ENCODE measurements at regions not wholly inside any gene's neighbourhood (a gene's known extent, or its start where the extent isn't known, plus 50 kb on each side); places are given as distances from the start of the nearest gene placed in this dataset.

- TF ChIP-seq, protein P1, sequence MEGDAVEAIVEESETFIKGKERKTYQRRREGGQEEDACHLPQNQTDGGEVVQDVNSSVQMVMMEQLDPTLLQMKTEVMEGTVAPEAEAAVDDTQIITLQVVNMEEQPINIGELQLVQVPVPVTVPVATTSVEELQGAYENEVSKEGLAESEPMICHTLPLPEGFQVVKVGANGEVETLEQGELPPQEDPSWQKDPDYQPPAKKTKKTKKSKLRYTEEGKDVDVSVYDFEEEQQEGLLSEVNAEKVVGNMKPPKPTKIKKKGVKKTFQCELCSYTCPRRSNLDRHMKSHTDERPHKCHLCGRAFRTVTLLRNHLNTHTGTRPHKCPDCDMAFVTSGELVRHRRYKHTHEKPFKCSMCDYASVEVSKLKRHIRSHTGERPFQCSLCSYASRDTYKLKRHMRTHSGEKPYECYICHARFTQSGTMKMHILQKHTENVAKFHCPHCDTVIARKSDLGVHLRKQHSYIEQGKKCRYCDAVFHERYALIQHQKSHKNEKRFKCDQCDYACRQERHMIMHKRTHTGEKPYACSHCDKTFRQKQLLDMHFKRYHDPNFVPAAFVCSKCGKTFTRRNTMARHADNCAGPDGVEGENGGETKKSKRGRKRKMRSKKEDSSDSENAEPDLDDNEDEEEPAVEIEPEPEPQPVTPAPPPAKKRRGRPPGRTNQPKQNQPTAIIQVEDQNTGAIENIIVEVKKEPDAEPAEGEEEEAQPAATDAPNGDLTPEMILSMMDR (IDR thresholded peaks at IDR 0.05; ENCODE audit: low read depth, low read length, poor library complexity, severe bottlenecking): no peak
- TF ChIP-seq EZH2phosphoT487 (IDR thresholded peaks at IDR 0.05; ENCODE audit: borderline replicate concordance, low read length): no peak
Observed at GRCh38 chr9:26750162-26750561, 142.4 kb downstream of the CAAP1 start.
